ENCODE measurements at regions not wholly inside any gene's neighbourhood (a gene's known extent, or its start where the extent isn't known, plus 50 kb on each side); places are given as distances from the start of the nearest gene placed in this dataset.
A peak's percentile ranks its signal among the peaks of the same experiment; 100 is the strongest.

DNA sequence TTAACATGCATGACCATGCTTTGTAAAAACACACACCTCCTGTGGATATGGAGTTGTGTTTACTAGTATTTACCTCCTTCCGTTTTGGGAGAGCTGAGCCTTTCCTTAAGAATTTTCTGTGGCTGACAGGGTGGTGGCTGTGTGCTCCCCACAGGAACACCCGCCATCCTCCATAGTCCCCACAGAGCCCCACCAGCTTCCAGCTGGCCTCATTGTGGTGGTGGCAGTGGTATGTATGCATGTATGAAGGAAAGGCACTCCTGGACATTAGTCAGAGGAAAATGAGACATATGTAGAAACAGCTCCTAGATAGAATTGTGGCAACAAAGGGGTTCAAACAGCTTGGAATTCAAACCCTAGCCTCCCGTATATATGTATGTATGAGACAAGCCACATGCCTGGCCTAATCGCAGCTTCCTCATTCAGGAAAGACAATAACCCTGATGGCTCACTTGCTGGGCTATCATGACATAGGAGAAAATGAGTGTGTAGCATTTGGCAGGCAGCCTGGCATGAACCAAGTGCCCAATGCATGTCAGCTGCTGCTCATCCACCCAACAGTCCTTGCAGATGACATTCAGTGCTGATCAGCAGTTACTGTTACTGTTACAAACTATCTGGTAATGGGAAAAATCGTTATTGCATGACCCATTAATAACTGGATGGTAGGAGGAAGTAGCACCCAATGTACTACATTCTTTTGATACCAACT is 459.7 kb downstream of the EBF1 start:
- no peak overlapping the region for H3K27ac ChIP-seq
- no peak for DNase-seq
- no peaks in the 10 kb centered on the region for H3K4me1 ChIP-seq
- intact Hi-C loops (cut with DNase I): no loop called here
- 89 to 90% methylated on average over 5 of the region's 5 CpGs for WGBS, 2 donors
- no peaks in the 10 kb centered on the region for H3K36me3 ChIP-seq
- H3K4me3 ChIP-seq (replicated peaks in 1 of 3): no peak overlapping the region
- no peaks in the 10 kb centered on the region for H3K9me3 ChIP-seq
- no peaks in the 10 kb centered on the region for H3K27me3 ChIP-seq
- no peak for TF ChIP-seq POLR2A (IDR thresholded peaks at IDR 0.05)
- TF ChIP-seq, protein P1, sequence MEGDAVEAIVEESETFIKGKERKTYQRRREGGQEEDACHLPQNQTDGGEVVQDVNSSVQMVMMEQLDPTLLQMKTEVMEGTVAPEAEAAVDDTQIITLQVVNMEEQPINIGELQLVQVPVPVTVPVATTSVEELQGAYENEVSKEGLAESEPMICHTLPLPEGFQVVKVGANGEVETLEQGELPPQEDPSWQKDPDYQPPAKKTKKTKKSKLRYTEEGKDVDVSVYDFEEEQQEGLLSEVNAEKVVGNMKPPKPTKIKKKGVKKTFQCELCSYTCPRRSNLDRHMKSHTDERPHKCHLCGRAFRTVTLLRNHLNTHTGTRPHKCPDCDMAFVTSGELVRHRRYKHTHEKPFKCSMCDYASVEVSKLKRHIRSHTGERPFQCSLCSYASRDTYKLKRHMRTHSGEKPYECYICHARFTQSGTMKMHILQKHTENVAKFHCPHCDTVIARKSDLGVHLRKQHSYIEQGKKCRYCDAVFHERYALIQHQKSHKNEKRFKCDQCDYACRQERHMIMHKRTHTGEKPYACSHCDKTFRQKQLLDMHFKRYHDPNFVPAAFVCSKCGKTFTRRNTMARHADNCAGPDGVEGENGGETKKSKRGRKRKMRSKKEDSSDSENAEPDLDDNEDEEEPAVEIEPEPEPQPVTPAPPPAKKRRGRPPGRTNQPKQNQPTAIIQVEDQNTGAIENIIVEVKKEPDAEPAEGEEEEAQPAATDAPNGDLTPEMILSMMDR (IDR thresholded peaks at IDR 0.05): no peak

DNA sequence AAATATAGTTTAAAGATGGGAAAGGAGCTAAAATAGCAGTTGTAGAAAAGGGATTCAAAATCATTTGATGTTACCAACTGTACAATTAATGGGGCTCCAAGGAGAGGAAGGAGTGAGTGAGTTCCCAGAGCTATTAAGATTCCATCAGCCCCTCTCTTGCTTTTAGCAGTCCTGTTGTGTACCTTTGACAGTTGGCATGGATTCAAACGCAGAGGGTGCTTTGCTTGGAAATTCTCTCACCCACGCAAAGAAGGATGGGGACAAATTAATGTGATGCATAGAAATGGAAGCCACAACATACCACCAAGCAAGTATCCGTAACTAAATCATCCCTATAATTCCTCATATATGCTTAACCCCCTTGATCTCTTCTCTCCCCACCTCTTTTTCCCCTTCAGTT is 461.3 kb downstream of the EBF1 start:
- TF ChIP-seq POLR2A (IDR thresholded peaks at IDR 0.05): no peak
- TF ChIP-seq, protein P1 (IDR thresholded peaks at IDR 0.05): no peak
- 49 to 61% methylated on average over 3 of the region's 3 CpGs for WGBS, 2 donors
- Histone ChIP-seq H3K9me3 (no peaks in the 10 kb centered on the region), H3K4me1 (no peaks in the 10 kb centered on the region), H3K27ac (no peak overlapping the region), H3K27me3 (no peaks in the 10 kb centered on the region), H3K36me3 (no peaks in the 10 kb centered on the region), H3K4me3 (replicated peaks in 1 of 3) (no peak overlapping the region)
- peak in 1 of 2 donors; percentile 4 for DNase-seq
- intact Hi-C loops (cut with DNase I): no loop called here

DNA sequence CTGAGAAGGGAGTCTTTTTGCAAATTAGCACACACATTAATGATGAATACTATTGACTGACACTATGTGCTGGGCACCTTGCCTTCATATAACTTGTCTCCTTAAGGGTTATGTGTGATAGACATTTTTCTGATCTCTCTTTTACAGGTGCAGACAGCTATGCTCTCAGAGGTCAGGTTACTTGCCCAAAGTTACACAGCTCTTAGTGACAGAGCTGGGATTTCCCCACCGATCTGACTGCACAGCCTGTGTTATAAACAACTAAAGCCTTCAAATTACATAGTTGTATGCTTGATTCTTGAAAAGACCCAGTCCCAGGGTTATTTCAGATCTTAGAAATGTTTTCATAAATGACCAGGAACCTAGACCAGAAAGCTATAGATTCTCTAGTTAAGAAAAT is 462.7 kb downstream of the EBF1 start:
- no peak overlapping the region for H3K27ac ChIP-seq
- H3K4me1 ChIP-seq: no peaks in the 10 kb centered on the region
- no peaks in the 10 kb centered on the region for H3K27me3 ChIP-seq
- 0 to 26% methylated on average over 1 of the region's 1 CpG for WGBS, 2 donors
- no peaks in the 10 kb centered on the region for H3K9me3 ChIP-seq
- intact Hi-C loops (cut with DNase I): no loop called here
- no peaks in the 10 kb centered on the region for H3K36me3 ChIP-seq
- TF ChIP-seq, protein P1 (IDR thresholded peaks at IDR 0.05): no peak
- DNase-seq: no peak
- no peak overlapping the region for H3K4me3 ChIP-seq (replicated peaks in 1 of 3)

DNA sequence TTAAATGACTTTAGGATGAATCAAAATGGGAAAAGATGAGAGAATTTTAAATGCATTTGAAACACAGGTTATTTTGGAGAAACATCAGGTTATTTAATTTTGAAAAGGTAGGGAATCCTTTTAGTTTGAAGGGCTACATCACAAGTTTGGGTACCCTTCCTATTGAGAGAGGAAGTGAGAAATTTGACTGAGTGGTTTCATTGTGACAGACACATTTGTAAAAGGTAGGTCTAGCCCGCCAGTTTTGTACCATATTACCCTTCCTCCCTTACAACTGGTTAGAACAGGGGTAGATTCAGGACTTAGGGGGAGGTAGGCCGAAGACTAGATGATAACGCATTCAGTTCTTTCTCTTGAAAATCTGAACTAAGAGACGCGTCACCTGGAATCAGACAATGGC is 464.2 kb downstream of the EBF1 start:
- 96 to 99% methylated on average over 5 of the region's 5 CpGs for WGBS, 2 donors
- intact Hi-C loops (cut with DNase I): no loop called here
- Histone ChIP-seq H3K36me3 (no peaks in the 10 kb centered on the region), H3K4me3 (replicated peaks in 1 of 3) (no peak overlapping the region), H3K27ac (no peak overlapping the region), H3K4me1 (no peaks in the 10 kb centered on the region), H3K27me3 (no peaks in the 10 kb centered on the region), H3K9me3 (no peaks in the 10 kb centered on the region)
- no peak for TF ChIP-seq POLR2A (IDR thresholded peaks at IDR 0.05)
- TF ChIP-seq, protein P1 (IDR thresholded peaks at IDR 0.05): no peak
- no peak for DNase-seq

DNA sequence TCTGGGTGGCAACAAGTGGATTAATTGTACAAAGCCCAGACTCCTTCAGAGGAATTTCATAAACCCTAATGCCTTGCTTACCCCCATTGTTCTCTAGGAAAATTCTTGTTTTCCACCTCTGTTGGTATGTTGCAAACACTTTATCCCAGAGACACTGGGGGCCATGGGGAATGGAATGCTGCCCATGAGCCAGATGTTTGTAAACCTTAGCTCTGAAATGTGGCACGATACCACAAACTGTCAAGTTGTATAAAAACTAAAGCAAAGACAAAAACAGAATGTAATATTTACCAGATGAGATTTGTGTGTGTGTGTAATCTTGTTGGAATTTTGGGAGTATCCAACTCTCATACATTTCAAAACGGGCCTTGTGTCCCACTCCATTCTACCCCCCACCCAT is 465.0 kb downstream of the EBF1 start:
- intact Hi-C loops (cut with DNase I): no loop called here
- Histone ChIP-seq H3K4me3 (replicated peaks in 1 of 3) (no peak overlapping the region), H3K27me3 (no peaks in the 10 kb centered on the region), H3K4me1 (no peaks in the 10 kb centered on the region), H3K9me3 (no peaks in the 10 kb centered on the region), H3K36me3 (no peaks in the 10 kb centered on the region), H3K27ac (no peak overlapping the region)
- TF ChIP-seq, protein P1 (IDR thresholded peaks at IDR 0.05): no peak
- no peak for TF ChIP-seq POLR2A (IDR thresholded peaks at IDR 0.05)
- WGBS, 2 donors: 59 to 72% methylated on average over 2 of the region's 2 CpGs
- no peak for DNase-seq

All from thyroid gland (tissue), 4 donors.